Epithelial cell of proximal tubule (primary cell): ENCODE measurements at regions not wholly inside any gene's neighbourhood (a gene's known extent, or its start where the extent isn't known, plus 50 kb on each side); places are given as distances from the start of the nearest gene placed in this dataset.

Experiments
- DNase-seq: peaks from one replicate; pipeline ENCODE4 v3.0.0-alpha.2; 2011; ENCODE audit warnings: low read depth
- H3K4me3 ChIP-seq: 2 replicates; pipeline ENCODE4 v1.5.1; 2011; ENCODE audit warnings: low read depth, mild to moderate bottlenecking, low read length
- TF ChIP-seq, protein P1 (sequence below): conservative IDR thresholded peaks from 2 replicates; pipeline ENCODE4 v1.5.1; 2012; ENCODE audit warnings: low read depth, mild to moderate bottlenecking, low read length

DNA sequence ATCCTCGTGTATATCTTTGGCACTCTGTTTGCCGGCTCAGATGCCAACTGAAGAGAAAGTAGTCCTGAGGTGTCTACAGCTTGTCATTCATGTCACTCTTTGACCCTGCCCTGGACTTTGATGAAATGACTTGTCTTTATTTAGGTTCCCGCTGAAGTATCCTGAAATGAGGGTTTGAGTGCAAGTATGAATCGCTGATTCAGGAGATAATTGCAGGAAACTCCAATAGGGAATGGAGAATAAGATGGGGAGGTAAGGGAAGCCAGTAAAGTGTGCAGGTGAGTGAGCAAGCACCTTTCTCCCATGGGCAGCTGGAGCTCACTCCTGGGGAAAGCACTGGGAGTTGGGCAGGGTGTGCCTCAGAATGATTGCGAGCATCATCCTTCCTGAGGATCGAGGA, 50.3 kb upstream of the ZFR start:
- no peak overlapping the region for H3K4me3 ChIP-seq
- TF ChIP-seq, protein P1, sequence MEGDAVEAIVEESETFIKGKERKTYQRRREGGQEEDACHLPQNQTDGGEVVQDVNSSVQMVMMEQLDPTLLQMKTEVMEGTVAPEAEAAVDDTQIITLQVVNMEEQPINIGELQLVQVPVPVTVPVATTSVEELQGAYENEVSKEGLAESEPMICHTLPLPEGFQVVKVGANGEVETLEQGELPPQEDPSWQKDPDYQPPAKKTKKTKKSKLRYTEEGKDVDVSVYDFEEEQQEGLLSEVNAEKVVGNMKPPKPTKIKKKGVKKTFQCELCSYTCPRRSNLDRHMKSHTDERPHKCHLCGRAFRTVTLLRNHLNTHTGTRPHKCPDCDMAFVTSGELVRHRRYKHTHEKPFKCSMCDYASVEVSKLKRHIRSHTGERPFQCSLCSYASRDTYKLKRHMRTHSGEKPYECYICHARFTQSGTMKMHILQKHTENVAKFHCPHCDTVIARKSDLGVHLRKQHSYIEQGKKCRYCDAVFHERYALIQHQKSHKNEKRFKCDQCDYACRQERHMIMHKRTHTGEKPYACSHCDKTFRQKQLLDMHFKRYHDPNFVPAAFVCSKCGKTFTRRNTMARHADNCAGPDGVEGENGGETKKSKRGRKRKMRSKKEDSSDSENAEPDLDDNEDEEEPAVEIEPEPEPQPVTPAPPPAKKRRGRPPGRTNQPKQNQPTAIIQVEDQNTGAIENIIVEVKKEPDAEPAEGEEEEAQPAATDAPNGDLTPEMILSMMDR, result no peak
- no peak for DNase-seq
